GM12891 (cell line): ENCODE measurements at regions not wholly inside any gene's neighbourhood (a gene's known extent, or its start where the extent isn't known, plus 50 kb on each side); places are given as distances from the start of the nearest gene placed in this dataset.

Experiments used
- POLR2A ChIP-seq: IDR thresholded peaks from 2 replicates; pipeline ENCODE4 v1.6.1; 2011; ENCODE audit warnings: low read depth, low read length, control low read depth
- POLR2AphosphoS5 ChIP-seq: IDR thresholded peaks from 2 replicates; pipeline ENCODE4 v1.6.1; 2011; ENCODE audit warnings: low read depth, low read length, control low read depth
- POU2F2 ChIP-seq: IDR thresholded peaks from 2 replicates; pipeline ENCODE4 v1.6.1; 2011; ENCODE audit warnings: low read depth, mild to moderate bottlenecking, control low read depth, low read length, moderate library complexity
- SPI1 ChIP-seq: IDR thresholded peaks from 2 replicates; pipeline ENCODE4 v1.6.1; 2011; ENCODE audit warnings: low read depth, low read length, control low read depth
- TAF1 ChIP-seq: IDR thresholded peaks from 2 replicates; pipeline ENCODE4 v1.6.1; 2011; ENCODE audit warnings: low read depth, low read length, control low read depth

GRCh38 chr5:114238771-114239313 lies 123.0 kb upstream of the KCNN2 start:
- TF ChIP-seq POLR2A (no peak), SPI1 (no peak), POLR2AphosphoS5 (no peak), TAF1 (no peak), POU2F2 (no peak)
